ENCODE measurements at regions not wholly inside any gene's neighbourhood (a gene's known extent, or its start where the extent isn't known, plus 50 kb on each side); places are given as distances from the start of the nearest gene placed in this dataset.
"Not testable (repeated sequence)": the region's sequence is repeated elsewhere in the genome, so short reads cannot be mapped to it uniquely, and the experiment has no call there.

DNA sequence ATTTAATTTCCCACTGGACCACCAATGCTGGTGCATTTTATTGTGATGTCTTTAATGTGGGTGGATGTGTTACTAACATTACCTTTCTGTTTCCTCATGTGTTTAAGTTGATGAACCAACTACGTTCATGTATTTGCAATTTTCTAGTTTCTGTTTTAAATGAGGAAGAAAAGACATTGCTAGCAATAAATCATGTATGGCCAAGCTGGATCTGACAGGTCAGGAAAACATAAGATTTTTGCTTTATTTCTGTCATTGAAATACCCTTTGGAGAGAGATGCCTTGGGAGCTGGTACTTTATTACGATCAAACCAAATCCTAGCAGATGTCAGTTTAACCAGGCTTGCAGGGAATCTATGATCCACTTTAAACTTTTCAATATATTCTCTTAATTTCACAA is 553.2 kb downstream of the RFC3 start:
- no peak for FAIRE-seq

DNA sequence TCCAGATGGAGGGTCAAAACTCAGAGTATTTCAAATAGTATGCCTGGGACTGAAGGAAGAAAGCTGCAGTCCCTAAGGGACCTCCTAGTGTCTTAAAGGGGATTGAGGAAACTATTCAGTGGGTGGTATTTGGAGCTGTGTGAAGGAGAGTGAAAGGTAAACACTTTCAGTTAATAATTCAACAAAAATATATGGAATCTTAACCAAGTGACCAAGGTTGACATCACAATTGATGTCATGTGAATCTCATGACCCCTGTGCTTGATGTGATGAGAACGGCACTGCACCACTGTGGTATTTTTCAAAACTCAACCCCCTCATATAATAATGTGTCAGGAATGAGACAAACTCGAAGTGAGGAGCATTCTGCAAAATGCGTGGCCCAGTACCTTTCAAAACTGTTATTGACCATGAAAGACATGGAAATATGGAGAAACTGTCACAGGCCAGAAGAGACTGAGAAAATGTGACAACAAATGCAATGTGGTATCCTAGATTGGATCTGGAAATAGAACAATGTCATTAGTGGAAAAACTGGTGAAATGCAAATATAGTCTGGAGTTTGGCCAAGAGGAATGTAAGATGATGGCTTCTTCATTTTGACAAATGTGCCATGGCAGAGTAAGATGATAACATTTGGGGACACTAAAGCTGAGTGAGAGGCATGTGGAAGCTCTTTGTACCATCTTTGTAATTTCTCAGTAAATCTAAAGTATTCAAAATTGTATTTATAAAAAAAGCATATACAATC is 553.9 kb downstream of the RFC3 start:
- FAIRE-seq, result no peak

DNA sequence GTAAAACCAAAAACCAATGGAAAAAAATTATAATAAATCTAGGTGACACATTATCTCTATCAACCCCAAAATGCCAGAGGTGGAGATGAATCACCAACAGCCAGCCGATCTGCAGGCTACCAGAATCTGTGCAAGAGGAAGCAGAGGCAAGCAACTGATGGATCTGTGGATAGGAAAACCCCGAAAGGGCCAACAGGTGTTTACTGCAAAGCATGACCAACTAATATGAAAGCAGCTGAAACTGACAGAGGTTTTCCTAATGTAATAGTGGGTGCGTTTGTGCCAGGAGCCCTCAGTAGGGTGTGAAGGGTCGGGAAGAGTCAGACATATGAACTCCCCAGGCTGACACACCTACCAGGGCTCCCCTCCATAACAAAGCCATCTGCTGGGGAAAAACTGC is 554.6 kb downstream of the RFC3 start:
- no peak for FAIRE-seq

DNA sequence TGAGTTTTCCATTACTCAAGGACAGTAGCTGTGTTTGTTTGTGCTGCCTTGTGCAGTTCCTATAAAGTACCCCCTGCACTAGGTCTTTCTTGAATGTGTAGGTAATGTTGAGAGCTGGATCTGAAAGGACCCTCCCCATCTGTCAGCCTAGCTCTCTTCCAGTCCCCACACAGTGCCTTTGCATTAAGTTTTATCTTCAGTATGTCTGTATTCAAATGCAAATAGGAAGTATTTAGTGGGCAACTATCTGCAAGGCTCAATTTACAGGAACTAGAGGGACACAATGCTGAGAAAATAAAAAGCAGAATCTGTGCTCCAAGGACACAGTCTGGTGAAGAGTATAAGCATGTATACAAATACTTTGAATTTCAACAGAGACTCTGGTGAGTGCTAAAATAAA is 558.5 kb downstream of the RFC3 start:
- FAIRE-seq, result no peak

DNA sequence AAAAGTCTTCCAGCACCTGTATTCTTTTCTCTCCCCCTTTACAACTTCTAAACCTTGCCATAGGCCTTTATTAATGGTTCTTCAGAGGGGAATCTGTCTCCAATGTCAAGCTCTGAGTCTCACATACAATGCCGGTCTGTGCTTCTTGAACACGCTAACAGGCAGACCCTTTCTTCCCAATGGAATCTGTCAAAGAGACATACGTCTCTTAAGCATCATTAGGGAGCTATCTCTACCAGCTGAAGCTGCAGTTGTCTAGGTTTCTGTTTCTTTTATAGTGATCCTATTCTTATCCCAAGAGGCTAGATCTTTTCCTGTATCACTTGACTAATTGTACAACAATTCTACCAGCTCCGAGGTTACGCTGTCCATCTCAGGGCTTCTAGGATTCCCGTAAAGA is 560.8 kb upstream of the NBEA start:
- FAIRE-seq, result no peak

DNA sequence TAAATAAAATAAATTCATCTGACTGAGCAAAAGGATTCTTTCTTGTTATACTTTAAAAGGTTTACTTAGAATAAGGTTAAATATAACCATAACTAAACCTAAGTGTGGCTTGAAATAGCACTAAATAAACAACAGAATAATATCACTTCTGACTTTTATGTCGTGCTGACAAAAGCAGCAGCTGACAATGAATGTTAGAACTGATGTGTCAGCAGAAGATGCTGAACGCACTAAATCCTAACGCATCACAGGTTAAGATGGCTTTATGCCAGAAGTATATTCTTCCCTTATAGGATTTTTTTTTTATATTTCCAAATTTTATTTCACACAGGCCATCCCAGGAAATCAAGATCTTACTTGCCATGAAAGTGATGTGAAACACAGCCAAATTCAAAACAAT is 558.3 kb upstream of the NBEA start:
- FAIRE-seq, result no peak

DNA sequence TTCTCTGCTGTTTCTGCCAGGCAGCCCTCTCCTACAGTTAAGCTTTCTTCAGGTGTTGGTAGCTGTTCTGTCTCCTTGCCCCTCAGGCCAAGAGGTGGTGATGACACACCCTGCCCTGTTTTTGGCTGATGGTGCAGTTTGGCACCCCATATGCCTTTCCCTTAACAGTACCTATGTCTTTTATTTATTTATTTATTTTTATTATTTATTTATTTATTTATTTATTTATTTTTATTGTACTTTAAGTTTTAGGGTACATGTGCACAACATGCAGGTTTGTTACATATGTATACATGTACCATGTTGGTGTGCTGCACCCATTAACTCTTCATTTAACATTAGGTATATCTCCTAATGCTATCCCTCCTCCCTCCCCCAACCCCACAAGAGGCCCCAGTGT is 555.8 kb upstream of the NBEA start:
- not testable (repeated sequence) for FAIRE-seq

DNA sequence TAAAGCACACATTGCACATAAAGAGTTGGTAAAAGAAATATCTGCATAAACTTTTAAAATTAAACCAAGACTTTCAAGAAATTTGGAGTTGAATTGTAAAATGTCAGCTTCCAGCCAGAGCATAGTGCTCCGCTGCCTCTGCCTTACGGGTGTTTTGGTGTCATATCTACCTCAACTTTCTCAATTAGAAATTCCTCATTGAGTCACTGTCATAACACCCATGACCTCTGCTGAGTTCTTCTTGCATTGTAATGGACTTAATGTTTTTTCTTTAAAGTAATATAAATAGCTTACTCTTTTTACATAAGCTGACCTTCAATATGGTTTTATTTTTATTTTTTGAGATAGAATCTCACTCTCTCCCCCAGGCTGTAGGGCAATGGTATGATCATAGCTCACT is 551.0 kb upstream of the NBEA start:
- FAIRE-seq, result no peak

DNA sequence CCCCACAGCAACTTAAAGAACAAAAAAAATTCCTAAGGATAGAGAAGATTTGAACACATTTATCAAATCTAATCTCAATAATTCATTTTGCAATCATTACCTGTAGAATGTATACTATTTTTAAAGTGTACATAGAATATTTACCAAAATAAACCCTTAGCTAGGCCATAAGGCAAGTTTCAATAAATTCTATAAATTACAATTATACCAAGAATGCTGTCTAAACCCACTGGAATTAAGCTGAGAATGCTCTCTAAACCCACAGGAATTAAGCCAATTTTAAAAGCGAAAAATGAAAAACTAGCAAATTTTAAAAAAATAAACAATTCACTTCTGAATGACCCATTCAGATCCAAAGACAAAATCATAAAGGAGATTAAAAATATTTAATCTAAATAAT is 540.4 kb upstream of the NBEA start:
- FAIRE-seq, result no peak

DNA sequence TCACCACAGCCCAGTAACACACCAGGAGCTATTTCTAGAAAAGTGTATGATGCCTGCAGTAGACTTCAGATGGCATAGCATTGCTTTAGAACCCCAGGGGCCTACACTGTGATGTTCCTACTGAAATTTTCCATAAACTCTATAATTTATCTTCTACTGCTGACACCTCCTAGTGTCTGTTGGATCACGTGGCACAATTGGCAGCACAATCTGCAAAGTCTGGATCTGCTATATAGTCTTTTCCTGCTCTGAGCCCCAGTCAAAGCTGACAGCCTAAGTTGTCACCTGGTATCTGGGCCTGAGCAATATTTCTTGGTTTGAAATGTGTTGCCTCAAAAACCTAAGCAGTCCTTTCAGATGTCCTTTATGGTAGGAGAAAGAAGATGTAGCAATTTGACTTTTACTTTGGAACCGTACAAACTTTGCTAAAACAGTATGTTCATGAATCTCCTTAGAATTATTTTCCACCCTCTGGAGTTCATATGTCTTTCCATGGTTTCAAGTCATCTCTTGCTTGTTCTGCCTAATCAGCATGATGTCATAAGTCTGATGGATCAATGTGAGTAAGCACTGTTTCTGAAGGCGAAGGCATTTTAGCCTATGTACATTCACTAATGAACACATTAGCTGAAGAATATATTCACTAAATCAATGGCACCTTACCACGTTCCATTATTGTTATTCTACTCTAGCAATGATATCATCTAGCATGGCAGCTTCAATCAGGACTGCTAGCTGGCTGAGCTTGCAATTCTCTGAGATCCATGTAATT is 536.5 kb upstream of the NBEA start:
- no peak for FAIRE-seq

DNA sequence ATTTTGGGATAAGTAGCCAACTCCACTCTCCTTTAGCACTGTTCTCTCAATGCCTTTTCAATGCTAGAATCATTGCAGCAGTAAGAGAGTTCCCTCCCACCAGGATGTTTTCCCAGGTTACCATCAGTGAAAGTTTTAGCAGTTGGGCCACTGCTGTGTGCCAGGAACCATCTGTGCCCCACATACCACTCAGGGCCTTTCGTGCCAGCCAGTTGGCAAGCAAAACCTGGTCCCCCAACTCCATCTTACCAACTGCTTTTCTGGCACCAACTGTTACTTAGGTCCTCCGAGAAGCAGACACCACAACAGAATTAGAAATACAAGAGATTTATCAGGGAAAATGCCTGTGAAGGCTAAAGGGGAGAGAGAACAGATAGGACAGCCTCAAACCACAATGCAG is 533.4 kb upstream of the NBEA start:
- no peak for FAIRE-seq

DNA sequence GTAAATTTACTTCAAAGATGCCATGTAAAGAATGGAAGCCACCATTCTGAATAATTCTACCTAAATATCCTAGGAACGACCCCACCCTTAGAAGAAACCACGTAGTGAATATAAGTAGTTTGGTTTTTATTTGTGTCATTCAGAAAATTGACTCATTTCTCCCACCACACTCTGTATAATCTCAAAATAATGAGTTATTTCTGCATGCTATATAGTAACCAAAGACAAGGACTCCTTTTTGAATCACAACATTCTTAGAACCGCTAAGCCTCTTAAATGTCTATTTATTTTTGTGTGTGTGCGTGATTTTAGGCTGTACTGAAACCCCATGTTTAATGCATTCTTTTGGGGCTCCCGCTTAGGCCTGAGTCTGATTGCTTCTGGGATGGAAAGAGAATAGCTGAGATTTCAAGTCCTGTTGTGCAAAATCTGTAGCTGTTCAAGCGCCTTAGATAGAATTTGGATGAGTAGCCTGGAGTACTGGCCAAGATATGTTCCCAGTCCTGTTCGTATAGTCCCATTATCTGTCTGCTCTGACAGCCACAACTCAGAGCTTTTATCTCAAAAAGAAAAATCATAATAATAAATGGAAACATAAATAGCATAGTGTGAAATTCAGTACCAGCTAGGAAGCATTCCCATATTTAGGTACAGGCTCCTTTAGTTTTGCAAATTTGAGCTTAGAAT is 532.4 kb upstream of the NBEA start:
- FAIRE-seq, result no peak

DNA sequence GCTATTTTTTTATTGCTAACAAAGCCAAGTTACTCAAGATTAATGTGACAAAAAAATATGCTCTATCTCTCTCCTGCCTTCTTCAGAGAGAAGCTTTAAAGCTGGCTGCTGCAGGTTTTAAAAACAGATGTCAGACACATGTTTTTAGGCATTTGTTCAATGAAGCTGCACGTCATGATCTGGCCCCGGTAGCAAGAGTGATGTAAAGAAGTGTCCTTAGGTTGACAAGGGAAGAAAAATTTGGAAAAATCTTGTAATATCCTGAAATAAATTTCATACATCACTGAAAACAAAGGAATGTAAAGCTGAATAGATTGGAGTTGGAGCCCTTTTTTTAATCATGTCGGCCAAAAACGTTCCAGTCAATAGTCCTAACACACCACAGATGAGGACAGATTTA is 531.4 kb upstream of the NBEA start:
- no peak for FAIRE-seq

DNA sequence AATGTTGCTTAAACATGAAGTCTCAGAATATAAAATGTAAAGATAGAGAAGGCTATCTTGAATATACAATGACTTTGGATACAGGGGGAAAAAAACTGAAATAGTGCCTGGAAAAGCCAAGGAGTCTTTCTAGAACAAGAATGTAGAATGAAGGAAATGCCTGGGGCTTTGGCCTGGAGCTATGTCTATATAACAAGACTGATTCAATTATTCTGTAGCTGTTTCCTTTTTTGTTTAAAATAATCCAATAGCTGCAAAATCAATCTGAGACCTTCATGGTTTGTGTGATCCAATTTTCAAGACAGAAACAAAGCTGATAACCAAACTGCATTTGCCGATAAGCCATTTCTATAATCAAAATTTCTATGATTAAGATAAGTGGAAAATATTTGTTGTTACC is 530.9 kb upstream of the NBEA start:
- no peak for FAIRE-seq

DNA sequence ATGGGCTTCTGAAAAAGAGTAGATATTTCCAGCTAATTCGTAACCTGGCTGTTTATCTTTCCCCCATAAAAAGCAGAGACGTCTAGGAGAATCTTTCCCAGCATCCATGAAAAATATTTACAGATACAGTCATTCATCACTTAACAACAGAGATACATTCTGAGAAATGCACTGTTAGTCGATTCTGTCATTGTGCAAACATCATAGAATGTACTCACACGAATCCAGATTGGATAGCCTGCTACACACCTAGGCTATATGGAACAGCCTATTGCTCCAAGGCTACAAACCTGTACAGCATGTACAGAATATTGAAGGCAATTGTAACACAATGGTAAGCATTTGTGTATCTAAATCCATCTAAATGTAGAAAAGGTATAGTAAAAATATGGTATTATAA is 530.2 kb upstream of the NBEA start:
- no peak for FAIRE-seq

DNA sequence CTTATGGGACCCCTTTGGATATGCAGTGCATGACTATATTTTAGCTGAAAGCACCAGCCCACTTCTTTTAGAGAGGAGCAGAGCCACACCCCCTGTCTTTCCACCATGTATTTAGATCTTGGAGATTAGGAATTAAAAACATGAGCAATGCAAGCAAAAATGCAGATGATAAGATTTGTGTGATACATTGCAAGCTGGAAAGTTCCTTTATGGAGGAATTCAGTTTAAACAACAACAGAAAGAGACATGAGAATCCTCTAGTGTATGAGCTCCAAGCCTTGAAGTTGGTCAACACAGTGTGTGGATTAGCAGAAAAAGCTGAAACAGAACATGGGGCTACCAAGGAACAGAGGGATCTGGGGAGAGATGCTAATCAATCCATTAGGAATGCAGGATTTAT is 529.8 kb upstream of the NBEA start:
- FAIRE-seq, result no peak

DNA sequence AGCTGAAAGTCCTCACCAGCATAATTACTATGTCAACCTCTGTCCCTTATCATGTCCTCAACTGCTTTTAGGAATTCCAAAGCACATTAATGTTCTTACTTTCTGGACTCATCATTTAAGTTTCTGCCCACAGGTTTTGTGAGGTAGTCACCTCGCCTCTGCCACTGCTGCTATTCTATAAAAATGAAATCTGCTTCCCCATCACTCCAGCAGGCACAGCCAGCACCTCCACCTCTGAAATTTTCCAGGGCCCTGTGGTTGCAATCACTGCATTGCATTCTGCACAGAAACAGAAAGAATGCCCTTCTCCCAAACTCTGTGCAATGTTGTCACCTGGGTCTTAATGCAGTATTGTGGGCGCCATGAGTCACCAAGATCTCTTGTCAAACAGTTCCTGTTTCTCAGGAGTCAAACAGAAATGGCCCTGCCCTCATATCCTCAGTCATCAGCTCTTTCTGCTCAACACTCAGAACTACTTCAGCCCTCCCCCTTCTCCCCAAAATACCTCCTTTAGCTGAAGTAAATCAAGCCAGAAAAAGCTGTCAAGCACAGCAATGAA is 529.2 kb upstream of the NBEA start:
- FAIRE-seq, result no peak

DNA sequence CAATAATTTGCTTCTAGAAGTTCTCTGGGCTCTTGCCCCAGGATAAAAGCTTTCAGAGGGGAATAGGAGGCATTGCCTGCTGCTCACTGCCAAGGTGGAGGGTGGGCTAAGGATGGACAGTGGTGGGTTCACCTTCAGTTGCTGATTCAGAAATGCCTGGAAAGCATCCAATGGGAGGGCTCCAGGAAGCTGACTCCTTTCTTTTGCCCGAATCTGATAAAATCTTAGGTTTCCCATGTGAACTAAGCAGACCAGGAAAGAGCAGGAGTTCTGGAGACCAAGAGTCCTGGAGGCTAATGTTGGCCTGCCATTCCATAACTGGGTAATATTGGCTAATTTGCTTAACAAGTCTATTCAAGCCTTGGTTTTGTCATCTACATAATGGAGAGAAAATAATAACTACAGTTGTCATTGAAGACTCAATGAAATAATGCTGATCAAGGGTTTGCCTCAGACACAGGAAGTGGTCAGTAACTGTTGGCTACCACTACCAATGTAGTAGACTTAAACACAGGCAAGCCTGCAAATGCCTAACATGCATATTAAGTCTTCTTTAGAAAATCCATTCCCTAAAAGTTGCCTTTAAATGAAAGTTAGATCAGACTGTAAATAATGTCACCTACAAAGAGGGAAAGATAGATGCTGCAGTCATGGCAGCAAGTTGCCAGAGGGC is 528.4 kb upstream of the NBEA start:
- no peak for FAIRE-seq

DNA sequence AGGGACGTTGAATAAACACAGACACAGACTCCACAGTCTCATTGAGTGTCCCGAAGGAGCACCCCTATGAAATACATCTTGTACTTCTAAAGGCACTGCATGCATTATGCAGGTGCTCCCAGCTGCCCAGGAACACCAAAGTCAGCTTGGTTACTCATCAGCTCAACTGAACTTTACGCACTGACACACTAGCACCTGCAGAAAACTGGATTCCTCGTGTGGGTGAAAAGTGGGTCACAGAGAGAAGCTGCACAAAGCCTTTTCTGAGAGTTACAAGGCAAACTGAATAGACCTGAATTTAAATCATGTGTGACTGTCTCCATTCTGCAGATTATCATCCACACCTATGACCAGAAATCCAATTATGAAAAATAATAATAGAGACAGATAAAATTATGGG is 527.5 kb upstream of the NBEA start:
- no peak for FAIRE-seq

DNA sequence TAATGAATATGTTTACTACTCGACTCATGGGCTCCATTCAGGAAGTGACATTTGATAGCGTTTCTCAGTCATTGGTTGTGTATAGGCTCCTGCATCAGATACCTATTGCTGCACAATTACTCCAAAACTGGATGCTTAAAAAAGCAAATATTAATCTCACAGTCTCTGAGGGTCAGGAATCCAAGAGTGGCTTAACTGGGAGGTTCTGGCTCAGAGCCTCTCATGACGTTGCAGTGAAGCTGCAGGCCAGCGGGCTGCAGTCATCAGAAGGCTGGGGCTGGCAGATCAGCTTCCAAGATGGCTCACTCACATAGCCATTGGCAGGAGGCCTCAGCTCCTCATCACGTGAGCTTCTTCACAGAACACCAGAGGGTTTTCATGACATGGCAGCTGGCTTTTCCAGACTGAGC is 525.1 kb upstream of the NBEA start:
- FAIRE-seq, result no peak

DNA sequence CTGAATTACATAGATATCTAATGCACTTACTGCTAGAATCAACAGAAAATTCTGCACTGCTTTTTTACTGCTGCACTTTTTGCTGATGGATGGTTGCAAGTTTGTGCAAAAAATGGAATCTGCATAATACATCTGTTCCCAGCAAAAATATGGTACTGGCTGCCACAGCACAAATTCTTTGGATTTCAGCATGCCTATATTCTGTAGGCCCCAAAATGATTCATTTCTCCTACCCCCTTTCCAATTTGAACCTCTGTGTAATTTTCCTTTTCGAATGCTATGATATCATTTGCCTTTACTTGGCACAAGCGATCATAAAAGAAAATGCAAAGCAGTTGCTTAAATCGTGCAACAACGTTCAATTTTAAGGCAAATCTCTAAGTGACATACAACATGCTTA is 524.2 kb upstream of the NBEA start:
- no peak for FAIRE-seq

DNA sequence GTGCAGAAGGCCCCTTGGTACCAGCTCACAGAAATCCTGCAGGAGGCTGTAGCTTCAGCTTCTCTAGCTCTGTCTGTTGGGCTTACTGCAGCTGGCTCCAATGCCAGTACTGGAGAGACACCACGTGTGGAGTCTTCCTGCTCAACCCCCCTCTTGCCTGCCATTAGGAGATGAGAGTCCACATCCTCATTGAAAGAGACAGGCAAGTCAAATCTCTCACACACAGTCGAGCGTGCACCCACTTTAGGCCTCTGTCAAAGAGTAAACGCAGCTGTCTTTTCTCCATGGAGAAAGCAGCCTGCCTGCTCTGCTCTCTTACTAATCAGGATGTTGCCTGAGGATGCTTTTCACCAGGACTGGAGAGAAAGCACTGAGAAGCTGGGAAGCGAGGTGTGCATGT is 523.0 kb upstream of the NBEA start:
- no peak for FAIRE-seq

DNA sequence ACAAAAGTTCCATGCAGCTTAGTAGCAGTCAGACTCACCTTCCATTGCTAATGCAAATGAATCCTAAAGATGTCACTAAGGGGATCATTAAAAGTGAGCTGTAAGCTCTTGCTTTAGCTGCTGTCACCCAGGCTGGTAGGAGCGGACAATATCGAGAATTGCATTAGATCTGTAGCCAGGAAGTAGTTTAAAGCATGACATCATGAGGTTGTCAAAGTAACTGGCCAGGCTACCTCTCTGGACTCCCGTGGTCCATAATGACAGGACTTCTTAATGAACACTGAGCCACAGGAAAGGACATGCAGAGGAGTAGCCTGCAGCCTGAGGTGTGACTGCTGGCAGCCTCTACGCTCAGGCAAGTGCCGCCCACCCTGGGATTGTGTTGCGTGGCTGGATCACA is 522.3 kb upstream of the NBEA start:
- no peak for FAIRE-seq
